ENCODE measurements at regions not wholly inside any gene's neighbourhood (a gene's known extent, or its start where the extent isn't known, plus 50 kb on each side); places are given as distances from the start of the nearest gene placed in this dataset.
A peak's percentile ranks its signal among the peaks of the same experiment; 100 is the strongest.

DNA sequence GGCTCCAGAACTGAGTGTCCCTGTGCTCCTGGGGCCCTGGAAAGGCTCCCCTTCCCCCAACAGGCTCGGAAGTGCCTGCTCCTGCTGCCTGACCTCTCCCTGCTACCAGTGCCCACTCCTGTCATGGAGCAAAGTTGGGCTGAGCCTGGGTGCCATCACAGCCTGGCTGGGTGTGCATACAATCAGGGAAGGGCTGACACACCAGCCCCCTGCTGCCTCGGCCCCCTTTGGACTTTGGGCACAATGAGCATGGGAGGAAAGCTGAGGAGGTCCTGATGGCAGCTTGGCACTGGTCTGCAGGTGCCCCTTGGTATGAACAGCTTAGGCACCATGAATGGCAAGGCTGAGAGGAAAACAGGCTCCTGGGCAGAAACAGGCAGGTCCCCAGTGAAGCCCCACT, 405.0 kb downstream of the PID1 start:
- H3K36me3 ChIP-seq (replicated peaks in 1 of 2; ENCODE audit: control insufficient read depth in 2 of 2, insufficient read depth in 2 of 2, low read length in 2 of 2), result no peaks in the 10 kb centered on the region
- H3K4ac ChIP-seq (ENCODE audit: low read length), result no peak overlapping the region
- H3K4me3 ChIP-seq (ENCODE audit: low read length in 2 of 2), result no peak overlapping the region
- no peak overlapping the region for H3K9ac ChIP-seq (ENCODE audit: low read depth, low read length, poor library complexity)
- no peak overlapping the region for H2BK15ac ChIP-seq (ENCODE audit: low read length)
- no peak for DNase-seq (ENCODE audit: low spot score)
- H4K91ac ChIP-seq (ENCODE audit: low read depth, low read length, poor library complexity), result no peak overlapping the region
- H2BK5ac ChIP-seq (ENCODE audit: low read length), result no peak overlapping the region
- H3K4me1 ChIP-seq (ENCODE audit: control insufficient read depth in 2 of 2, insufficient read depth in 1 of 2, low read depth in 1 of 2, low read length in 2 of 2), result peaks cover 0 to 1% of the 10 kb centered on the region in 2 donors
- no peak overlapping the region for H3K27ac ChIP-seq (replicated peaks; ENCODE audit: low read length)
- no CpG with 5 or more reads among the region's 2 CpGs for WGBS, 2 donors (ENCODE audit: extremely low coverage in 2 of 2, insufficient read length in 2 of 2, insufficient replicate concordance in 1 of 2)
- H3K4me2 ChIP-seq (ENCODE audit: insufficient read depth, low read length, poor library complexity, severe bottlenecking), result no peak overlapping the region
- H3K18ac ChIP-seq (ENCODE audit: low read length), result no peak overlapping the region
- no peak overlapping the region for H3K23ac ChIP-seq (ENCODE audit: low read depth, low read length, poor library complexity)
- H4K8ac ChIP-seq (ENCODE audit: low read depth, low read length), result no peak overlapping the region
- H3K9me3 ChIP-seq (replicated peaks in 1 of 2; ENCODE audit: control insufficient read depth in 2 of 2, insufficient read depth in 1 of 2, low read depth in 1 of 2, low read length in 2 of 2), result no peaks in the 10 kb centered on the region
- no peak overlapping the region for H2BK12ac ChIP-seq (ENCODE audit: low read length)
- no peaks in the 10 kb centered on the region for H3K27me3 ChIP-seq (ENCODE audit: control insufficient read depth in 3 of 3, insufficient read depth in 3 of 3, low read depth in 1 of 3, low read length in 3 of 3)
- H2AK5ac ChIP-seq (ENCODE audit: low read depth, low read length), result no peak overlapping the region
- no peak overlapping the region for H2AFZ ChIP-seq (ENCODE audit: low read length)
- H3K14ac ChIP-seq (ENCODE audit: low read length), result no peak overlapping the region
- no peaks in the 10 kb centered on the region for H3K79me1 ChIP-seq (ENCODE audit: low read depth, low read length)
- no peak overlapping the region for H2BK120ac ChIP-seq (ENCODE audit: low read depth, low read length)

DNA sequence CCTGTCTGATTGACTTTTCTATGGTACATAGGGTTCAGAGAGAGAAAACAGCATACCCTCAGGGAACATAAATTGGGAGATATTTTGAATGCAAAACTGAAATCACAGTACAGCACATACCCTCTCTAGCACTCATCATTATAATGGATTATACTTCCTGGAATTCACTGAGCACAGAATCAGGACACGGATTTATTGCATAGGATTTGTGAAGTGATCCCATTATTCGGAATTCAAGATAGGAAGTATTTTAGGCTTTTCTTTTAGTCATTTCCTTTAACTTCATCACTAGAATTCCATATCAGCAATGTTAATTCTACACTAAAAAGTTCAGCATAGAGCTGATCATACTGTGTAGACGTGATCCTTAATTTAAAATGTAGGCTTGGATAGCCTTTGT, 407.0 kb downstream of the PID1 start:
- H2BK5ac ChIP-seq (ENCODE audit: low read length), result no peak overlapping the region
- no peaks in the 10 kb centered on the region for H3K36me3 ChIP-seq (replicated peaks in 1 of 2; ENCODE audit: control insufficient read depth in 2 of 2, insufficient read depth in 2 of 2, low read length in 2 of 2)
- H3K27me3 ChIP-seq (ENCODE audit: control insufficient read depth in 3 of 3, insufficient read depth in 3 of 3, low read depth in 1 of 3, low read length in 3 of 3), result no peaks in the 10 kb centered on the region
- no peak overlapping the region for H3K4ac ChIP-seq (ENCODE audit: low read length)
- H2BK15ac ChIP-seq (ENCODE audit: low read length), result no peak overlapping the region
- H4K91ac ChIP-seq (ENCODE audit: low read depth, low read length, poor library complexity), result no peak overlapping the region
- no peak overlapping the region for H3K18ac ChIP-seq (ENCODE audit: low read length)
- H3K23ac ChIP-seq (ENCODE audit: low read depth, low read length, poor library complexity), result no peak overlapping the region
- H3K9ac ChIP-seq (ENCODE audit: low read depth, low read length, poor library complexity), result no peak overlapping the region
- no peak overlapping the region for H2BK12ac ChIP-seq (ENCODE audit: low read length)
- no peak overlapping the region for H3K27ac ChIP-seq (replicated peaks; ENCODE audit: low read length)
- H4K8ac ChIP-seq (ENCODE audit: low read depth, low read length), result no peak overlapping the region
- H2AFZ ChIP-seq (ENCODE audit: low read length), result no peak overlapping the region
- H3K14ac ChIP-seq (ENCODE audit: low read length), result no peak overlapping the region
- no peak overlapping the region for H3K4me2 ChIP-seq (ENCODE audit: insufficient read depth, low read length, poor library complexity, severe bottlenecking)
- H3K4me1 ChIP-seq (ENCODE audit: control insufficient read depth in 2 of 2, insufficient read depth in 1 of 2, low read depth in 1 of 2, low read length in 2 of 2), result no peaks in the 10 kb centered on the region
- no peak overlapping the region for H3K4me3 ChIP-seq (ENCODE audit: low read length in 2 of 2)
- H3K9me3 ChIP-seq (replicated peaks in 1 of 2; ENCODE audit: control insufficient read depth in 2 of 2, insufficient read depth in 1 of 2, low read depth in 1 of 2, low read length in 2 of 2), result no peaks in the 10 kb centered on the region
- no peak for DNase-seq (ENCODE audit: low spot score)
- H3K79me1 ChIP-seq (ENCODE audit: low read depth, low read length), result no peaks in the 10 kb centered on the region
- H2AK5ac ChIP-seq (ENCODE audit: low read depth, low read length), result no peak overlapping the region
- no CpG with 5 or more reads among the region's 3 CpGs for WGBS, 2 donors (ENCODE audit: extremely low coverage in 2 of 2, insufficient read length in 2 of 2, insufficient replicate concordance in 1 of 2)
- no peak overlapping the region for H2BK120ac ChIP-seq (ENCODE audit: low read depth, low read length)

DNA sequence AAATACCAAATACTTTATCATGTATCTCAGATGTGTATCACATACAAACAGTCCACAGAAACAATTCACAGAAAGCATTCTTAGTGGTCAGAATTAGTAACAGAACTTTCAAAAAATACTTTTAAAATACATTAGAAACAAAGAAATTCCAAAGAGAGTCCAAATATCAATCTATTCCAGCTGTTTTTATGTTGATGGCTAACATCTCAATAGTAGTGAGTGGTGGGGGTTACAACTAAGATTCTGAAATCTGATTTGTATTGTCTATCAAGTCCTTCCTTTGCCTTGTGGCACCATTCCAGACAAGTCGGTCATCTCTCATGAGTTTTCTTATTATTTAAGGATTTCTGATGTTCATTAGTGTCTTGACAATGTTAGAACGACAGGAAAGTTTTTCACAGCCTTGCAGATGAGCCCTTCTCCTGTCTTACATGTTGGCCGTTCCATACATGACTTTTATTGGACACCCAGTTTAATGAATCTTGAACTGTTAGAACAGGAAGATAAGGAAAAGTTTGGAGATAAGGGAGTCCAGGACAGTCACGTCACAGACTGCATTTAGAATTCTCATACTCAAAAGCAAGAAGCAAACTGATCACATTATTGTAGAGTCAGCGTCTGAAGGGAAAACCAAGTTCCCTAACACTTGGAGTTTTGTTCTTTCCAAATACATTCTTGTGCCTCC, 410.3 kb downstream of the PID1 start:
- Histone ChIP-seq H3K27me3 (ENCODE audit: control insufficient read depth in 3 of 3, insufficient read depth in 3 of 3, low read depth in 1 of 3, low read length in 3 of 3) (no peaks in the 10 kb centered on the region), H2BK15ac (ENCODE audit: low read length) (no peak overlapping the region), H3K4me2 (ENCODE audit: insufficient read depth, low read length, poor library complexity, severe bottlenecking) (no peak overlapping the region), H2AFZ (ENCODE audit: low read length) (no peak overlapping the region), H3K36me3 (replicated peaks in 1 of 2; ENCODE audit: control insufficient read depth in 2 of 2, insufficient read depth in 2 of 2, low read length in 2 of 2) (no peaks in the 10 kb centered on the region), H2AK5ac (ENCODE audit: low read depth, low read length) (no peak overlapping the region), H4K8ac (ENCODE audit: low read depth, low read length) (no peak overlapping the region), H2BK5ac (ENCODE audit: low read length) (no peak overlapping the region), H3K23ac (ENCODE audit: low read depth, low read length, poor library complexity) (no peak overlapping the region), H3K9ac (ENCODE audit: low read depth, low read length, poor library complexity) (no peak overlapping the region), H2BK12ac (ENCODE audit: low read length) (no peak overlapping the region), H4K91ac (ENCODE audit: low read depth, low read length, poor library complexity) (no peak overlapping the region), H3K4me3 (ENCODE audit: low read length in 2 of 2) (no peak overlapping the region), H2BK120ac (ENCODE audit: low read depth, low read length) (no peak overlapping the region), H3K79me1 (ENCODE audit: low read depth, low read length) (no peaks in the 10 kb centered on the region), H3K9me3 (replicated peaks in 1 of 2; ENCODE audit: control insufficient read depth in 2 of 2, insufficient read depth in 1 of 2, low read depth in 1 of 2, low read length in 2 of 2) (no peaks in the 10 kb centered on the region), H3K4me1 (ENCODE audit: control insufficient read depth in 2 of 2, insufficient read depth in 1 of 2, low read depth in 1 of 2, low read length in 2 of 2) (no peaks in the 10 kb centered on the region), H3K4ac (ENCODE audit: low read length) (no peak overlapping the region), H3K18ac (ENCODE audit: low read length) (no peak overlapping the region), H3K27ac (replicated peaks; ENCODE audit: low read length) (no peak overlapping the region), H3K14ac (ENCODE audit: low read length) (no peak overlapping the region)
- WGBS, 2 donors (ENCODE audit: extremely low coverage in 2 of 2, insufficient read length in 2 of 2, insufficient replicate concordance in 1 of 2), result no CpG with 5 or more reads among the region's 5 CpGs
- no peak for DNase-seq (ENCODE audit: low spot score)

DNA sequence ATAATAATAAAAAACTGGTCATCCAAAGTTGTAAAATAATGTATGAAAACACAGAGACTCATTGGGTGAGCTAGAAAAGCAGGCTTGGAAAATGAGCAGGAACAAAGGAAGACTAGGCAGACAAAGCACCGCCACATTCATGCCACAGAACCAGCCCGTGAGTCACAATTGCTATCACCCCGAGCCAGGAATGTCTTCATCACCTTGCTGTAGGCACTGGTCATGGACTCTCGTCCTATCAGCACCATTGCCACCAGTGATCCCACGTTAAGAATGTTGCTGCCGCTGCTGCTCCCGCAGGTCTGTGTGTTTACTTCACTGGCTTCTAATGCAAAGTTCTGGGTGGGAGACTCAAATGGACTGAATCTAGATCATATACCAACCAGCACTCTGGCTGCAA, 417.9 kb downstream of the PID1 start:
- H3K4me3 ChIP-seq (ENCODE audit: low read length in 2 of 2), result no peak overlapping the region
- no peak overlapping the region for H4K8ac ChIP-seq (ENCODE audit: low read depth, low read length)
- no peak overlapping the region for H2BK120ac ChIP-seq (ENCODE audit: low read depth, low read length)
- H3K79me1 ChIP-seq (ENCODE audit: low read depth, low read length), result no peaks in the 10 kb centered on the region
- no peak overlapping the region for H3K27ac ChIP-seq (replicated peaks; ENCODE audit: low read length)
- H3K27me3 ChIP-seq (ENCODE audit: control insufficient read depth in 3 of 3, insufficient read depth in 3 of 3, low read depth in 1 of 3, low read length in 3 of 3), result no peaks in the 10 kb centered on the region
- DNase-seq (ENCODE audit: low spot score), result no peak
- H3K4ac ChIP-seq (ENCODE audit: low read length), result no peak overlapping the region
- no peak overlapping the region for H2BK5ac ChIP-seq (ENCODE audit: low read length)
- H2AK5ac ChIP-seq (ENCODE audit: low read depth, low read length), result no peak overlapping the region
- no peak overlapping the region for H3K18ac ChIP-seq (ENCODE audit: low read length)
- H3K9me3 ChIP-seq (replicated peaks in 1 of 2; ENCODE audit: control insufficient read depth in 2 of 2, insufficient read depth in 1 of 2, low read depth in 1 of 2, low read length in 2 of 2), result no peaks in the 10 kb centered on the region
- H2BK12ac ChIP-seq (ENCODE audit: low read length), result no peak overlapping the region
- H2AFZ ChIP-seq (ENCODE audit: low read length), result peak overlapping the region; percentile 7
- no peak overlapping the region for H3K14ac ChIP-seq (ENCODE audit: low read length)
- no CpG with 5 or more reads among the region's 7 CpGs for WGBS, 2 donors (ENCODE audit: extremely low coverage in 2 of 2, insufficient read length in 2 of 2, insufficient replicate concordance in 1 of 2)
- no peak overlapping the region for H3K4me2 ChIP-seq (ENCODE audit: insufficient read depth, low read length, poor library complexity, severe bottlenecking)
- H3K36me3 ChIP-seq (replicated peaks in 1 of 2; ENCODE audit: control insufficient read depth in 2 of 2, insufficient read depth in 2 of 2, low read length in 2 of 2), result no peaks in the 10 kb centered on the region
- no peaks in the 10 kb centered on the region for H3K4me1 ChIP-seq (ENCODE audit: control insufficient read depth in 2 of 2, insufficient read depth in 1 of 2, low read depth in 1 of 2, low read length in 2 of 2)
- H3K23ac ChIP-seq (ENCODE audit: low read depth, low read length, poor library complexity), result no peak overlapping the region
- no peak overlapping the region for H4K91ac ChIP-seq (ENCODE audit: low read depth, low read length, poor library complexity)
- no peak overlapping the region for H3K9ac ChIP-seq (ENCODE audit: low read depth, low read length, poor library complexity)
- no peak overlapping the region for H2BK15ac ChIP-seq (ENCODE audit: low read length)

Data from neuronal stem cell (in vitro differentiated cells).